Stimulated activated CD4-positive, alpha-beta T cell treated with anti-CD3 and anti-CD28 coated beads, Interleukin-1b, Interleukin-23, amount 100 ng/mL, for 4 hours (primary cell): ENCODE measurements at regions not wholly inside any gene's neighbourhood (a gene's known extent, or its start where the extent isn't known, plus 50 kb on each side); places are given as distances from the start of the nearest gene placed in this dataset.

Experiments used
- DNase-seq, 2 donors: peaks; one replicate each; pipeline ENCODE4 v3.0.0-alpha.2; 2020; ENCODE audit warnings: low read depth in 2 of 2

DNA sequence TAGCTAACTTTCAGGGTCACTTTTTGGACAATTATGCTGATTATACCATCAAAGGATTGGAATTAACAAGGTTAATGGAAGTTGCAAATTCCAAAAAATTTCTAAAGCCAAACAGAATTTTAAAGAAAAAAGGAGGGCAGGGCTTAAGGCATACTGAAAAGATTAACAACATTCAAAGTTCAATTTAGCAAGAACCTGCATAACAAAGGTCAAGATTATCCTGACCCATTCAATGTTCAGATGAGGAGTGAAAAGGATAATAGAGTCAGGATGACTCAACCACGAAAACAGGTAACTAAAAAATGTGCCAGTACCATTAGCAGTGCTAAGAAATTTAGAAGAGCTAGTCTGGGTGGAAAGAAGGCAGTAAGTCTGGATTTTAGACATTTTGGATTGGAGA lies 139.8 kb upstream of the HNMT start:
- no peak for DNase-seq

DNA sequence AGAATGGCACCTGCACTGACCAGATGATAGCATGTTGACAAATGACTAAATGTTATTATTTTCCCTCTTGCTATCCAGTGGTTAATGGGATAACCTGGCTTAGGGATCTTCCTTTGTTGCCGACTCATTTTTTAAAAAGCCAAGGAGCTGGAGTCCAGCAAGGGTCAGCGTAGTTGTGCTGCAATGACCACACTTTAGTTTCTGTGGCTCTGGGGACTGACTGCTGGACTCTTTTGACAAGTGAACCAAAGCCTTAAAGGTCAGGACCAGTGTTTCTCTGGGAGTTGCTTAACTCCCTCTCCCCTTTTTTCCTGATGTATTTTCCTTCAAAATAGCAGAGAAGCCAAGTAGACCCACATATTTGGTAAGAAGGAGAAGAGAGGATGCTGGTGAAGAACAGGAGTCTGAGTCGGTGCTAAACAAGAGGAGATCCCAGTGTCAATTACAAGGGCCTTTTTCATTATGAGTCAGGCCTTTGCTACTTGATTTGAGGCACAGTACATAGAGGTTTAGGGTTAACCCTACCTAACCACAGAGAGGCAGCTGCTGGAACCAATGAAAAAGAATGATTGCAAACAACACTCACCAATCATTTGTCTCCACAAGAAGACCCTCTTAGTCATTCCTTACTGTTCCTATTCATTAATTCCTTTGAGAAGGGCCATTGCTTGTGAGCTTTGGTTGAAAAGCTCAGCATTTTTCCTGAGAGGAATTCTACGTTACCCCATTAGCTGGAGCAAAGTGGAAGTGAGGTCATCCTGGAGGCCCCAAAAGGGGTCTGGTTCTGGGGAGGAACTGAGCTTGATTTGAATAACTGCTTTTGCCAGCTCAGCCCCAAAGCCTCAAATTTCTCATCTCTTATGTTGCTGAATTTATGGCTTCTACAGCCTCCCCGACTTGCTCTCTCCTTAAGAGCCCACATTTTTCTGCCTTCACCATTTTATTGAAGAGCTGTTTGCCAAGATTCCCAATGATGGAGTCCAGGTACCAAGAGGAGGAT lies 137.6 kb upstream of the HNMT start:
- no peak for DNase-seq

DNA sequence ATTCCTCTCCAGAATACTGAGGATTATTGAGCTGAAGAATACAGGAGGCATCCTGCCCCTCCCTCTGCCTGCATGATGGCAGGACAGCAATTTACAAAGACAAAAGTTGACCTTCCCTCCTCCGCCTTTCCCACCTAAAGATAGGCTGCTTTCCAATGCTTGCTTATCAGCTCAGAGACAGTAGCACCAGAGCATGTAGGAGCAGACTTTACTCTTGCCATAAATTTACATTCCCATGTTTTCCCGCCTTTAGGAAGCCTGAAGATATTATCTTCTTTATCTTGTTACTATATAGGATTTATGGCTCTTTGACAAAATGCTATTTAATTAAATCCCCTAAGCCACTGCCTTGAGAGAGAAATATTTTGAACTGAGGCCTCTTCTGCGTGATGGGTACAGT lies 135.6 kb upstream of the HNMT start:
- no peak for DNase-seq

DNA sequence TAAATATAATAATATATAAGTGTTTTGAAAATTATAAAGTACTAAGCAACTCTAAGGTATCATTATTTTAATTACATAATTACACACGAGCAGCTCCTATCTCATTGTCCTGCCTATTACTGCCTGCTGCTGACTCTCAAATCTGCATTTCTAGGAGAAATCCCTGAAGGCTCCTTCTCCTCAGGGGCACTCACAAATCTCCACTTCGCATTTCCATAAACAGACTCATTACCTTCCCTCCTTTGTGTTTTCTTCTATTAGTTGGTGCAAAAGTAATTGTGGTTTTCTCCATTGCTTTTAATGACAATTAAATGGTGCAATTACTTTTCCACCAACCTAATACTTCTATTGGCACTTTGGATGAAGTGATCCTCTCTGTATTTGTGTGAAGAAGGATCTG lies 135.0 kb upstream of the HNMT start:
- no peak for DNase-seq

DNA sequence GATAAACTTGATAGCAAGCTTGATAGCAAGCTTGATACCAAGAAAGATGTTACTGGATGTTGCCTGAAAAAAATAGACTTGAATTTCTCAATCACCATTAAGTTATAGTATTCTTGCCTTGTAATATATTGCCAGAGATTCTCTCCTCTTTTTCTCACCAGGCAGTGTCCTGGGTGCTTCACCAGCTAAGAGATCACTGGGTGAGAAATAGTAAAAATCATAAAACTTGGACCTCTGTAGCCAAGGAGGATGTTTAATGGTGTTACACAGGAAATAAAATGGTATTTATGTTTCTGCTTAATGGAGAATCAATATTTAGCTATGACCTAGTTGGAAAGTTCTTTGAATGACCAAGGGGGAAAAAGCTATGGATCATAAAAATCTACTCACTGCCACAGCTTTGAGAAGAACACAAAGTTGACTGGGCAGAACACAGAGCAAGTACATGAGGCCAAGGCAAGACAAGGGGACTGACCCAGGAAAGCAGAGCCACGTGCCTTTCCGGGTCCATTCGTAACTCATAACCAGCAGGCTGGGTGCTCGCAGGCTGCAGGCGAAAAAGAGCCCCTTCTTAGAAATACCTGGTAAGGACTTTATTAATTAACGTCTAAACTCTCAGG lies 129.4 kb upstream of the HNMT start:
- DNase-seq, result no peak

DNA sequence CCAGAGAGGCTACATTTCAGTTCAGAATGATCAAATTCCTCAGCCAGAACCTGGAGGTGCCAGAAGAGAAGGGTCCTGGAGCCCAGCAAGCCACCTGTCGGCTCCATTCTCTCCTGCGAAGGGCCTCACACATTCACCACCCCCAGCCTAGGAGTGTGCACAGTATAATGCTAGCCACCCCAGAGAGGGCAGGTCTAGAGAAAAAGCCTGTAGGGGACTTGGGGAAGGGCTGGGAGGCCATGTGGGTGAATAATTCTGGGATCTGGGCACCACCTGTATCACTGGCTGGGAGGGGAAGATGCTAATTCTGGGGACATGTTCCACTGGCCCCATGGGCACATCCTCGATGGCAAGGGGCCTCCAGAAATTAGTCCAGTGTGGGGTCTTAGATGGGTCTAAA lies 127.6 kb upstream of the HNMT start:
- DNase-seq, result no peak

DNA sequence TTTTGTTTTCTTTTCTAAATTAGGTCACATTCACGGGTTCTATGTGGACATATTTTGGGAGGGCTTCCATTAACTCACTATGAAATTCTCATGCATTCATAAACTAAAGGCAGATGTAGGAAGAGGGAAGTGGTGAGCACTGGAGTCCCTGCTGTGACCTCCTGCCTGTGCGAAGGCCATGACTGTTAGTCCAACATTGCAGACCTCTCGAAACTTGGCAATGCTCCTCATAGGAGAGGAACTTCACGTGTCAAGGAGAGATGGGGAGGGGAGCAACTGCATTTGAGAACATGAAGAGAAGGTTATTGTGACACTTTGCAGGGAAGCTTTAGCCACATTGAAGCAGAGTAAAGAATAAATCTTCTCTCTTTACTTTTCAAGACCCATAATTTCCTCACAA lies 126.4 kb upstream of the HNMT start:
- no peak for DNase-seq

DNA sequence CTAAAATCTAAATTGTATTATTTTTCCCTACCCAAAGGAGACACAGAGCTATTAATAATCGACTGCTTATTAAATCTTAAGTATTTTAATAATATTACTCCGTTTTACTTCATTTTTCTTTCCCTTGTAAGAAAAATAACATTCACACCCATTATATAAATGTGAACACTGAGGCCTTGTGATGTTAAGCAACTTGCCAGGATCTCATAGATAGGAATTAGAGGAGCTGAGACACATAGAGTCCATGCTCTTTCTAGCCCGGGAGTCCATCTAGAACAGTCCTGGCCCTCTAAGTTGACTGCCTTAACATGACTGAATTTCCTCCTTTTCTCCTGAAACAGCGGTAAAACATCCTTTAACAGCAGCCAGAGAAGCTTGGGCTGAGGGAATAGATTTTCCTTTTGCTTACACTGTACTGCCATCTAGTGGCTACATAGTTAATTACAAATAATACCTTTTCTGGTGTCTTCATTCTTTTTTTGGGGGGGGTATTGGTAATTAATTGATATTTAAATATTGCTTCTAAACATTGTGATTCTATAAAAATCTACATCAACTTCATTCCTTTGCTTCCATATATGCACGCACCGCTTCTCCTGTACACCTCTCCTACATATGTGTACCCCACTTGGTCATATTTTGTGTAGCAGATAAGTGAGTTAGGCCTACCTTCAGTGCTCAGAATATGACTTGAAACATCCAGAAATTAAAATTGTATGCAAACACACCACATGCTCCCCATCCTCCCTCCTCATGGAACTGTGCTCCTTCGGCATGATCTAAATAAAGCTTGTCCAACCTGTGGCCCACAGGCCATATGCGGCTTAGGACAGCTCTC lies 125.8 kb upstream of the HNMT start:
- DNase-seq, result no peak

DNA sequence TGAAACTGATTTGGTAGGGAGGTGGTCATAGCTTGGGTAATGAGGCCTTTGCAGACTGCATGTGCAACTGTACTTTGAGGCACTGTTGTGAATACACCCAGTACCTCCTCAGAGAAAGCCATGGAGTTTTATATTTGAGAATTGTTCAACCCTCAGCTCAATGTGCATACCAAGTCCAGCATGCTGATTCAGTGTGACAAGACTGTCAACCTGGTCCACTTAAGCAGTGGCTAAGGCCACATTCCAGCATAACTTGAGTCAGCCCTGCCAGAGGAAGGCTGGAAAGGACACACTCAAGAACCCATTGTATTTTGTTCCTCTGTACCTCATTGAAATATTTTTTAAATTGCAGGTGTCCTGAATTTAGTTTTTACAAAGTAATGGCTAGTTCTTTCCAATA lies 121.8 kb upstream of the HNMT start:
- no peak for DNase-seq

DNA sequence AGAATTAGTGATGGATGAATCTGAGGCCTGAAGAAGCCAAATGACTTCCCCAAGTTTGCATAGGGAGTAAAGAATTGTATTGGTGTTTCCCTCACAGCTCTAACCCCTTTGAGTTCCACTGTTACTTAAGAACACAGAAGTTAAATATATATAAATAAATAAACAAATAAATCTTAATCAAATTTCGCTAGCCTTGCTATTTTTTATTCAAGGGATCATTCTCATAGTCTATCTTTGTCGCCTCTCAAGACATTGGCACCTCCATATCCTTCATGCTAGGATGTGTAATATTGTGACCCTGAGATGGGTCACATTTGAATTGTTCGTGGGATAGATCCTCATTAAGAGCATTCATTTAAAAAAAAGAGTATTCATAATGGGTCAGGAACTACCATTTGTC lies 121.3 kb upstream of the HNMT start:
- no peak for DNase-seq

DNA sequence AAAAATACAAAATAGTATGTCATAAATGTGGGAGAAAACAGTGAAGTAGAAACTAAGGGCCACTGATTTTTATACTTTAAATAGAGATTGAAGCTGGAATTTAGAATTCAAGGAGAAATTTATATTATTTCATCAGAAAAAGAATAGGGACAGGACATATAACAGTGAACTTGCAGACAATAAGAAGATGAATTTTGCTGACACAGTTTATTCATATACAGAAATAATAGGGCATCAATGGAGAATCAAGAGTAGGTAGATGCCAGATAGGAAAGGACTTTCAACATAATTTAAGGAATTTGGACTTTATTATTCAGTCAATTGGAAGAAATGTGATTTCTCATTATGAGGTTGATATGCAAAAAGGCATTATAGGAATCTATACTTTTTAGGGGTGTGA lies 118.9 kb upstream of the HNMT start:
- DNase-seq, result no peak

DNA sequence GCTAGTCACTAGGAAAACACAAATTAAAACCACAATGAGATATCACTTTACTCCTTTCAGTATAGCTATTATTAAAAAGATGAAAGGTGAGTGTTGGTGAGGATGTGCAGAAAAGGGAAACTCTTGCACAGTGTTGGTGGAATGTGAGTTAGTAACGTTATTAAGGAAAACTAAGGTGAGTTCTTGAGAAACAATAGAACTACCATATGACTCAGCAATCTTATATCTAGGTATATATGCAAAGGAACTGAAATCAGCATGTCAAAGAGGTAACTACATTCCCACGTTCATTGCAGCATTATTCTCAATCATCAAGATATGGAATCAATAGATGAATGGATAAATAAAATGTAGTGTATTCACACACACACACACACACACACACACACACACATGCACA lies 117.3 kb upstream of the HNMT start:
- no peak for DNase-seq

DNA sequence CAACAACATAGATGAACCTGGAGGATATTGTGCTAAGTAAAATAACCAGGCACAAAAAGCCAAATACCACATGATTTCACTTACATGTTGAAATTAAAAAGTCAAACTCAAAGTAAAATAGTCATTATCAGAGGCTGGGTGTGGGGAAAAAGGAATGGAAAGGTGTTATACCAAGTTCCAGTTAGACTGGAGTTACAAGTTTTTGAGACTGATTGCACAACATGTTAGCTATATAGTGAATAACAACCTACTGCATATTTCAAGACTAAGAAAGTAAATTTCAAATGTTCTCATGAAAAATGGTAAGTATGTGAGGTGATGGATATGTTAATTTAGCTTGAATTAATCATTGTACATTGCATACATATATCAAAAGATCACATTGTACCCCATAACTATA lies 116.8 kb upstream of the HNMT start:
- DNase-seq, result no peak

DNA sequence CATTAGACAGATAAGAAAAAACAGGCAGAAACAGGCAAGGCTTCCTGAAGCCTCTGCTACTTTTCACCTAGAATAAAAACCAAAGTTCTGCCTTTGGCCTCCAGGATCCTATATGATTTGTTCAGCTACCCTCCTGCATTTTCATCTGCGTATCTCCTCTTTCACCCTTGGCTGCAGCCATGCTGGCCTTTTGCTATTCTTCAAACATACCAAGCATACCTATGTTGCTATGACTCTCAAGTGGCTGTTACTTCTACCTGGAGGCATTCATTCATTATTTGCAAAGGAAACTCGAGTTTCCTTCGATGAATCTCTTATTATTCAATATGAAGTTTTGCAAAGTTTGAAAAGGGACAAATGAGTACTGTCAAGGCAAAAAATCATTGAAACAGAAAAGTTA lies 106.4 kb upstream of the HNMT start:
- DNase-seq, result no peak

DNA sequence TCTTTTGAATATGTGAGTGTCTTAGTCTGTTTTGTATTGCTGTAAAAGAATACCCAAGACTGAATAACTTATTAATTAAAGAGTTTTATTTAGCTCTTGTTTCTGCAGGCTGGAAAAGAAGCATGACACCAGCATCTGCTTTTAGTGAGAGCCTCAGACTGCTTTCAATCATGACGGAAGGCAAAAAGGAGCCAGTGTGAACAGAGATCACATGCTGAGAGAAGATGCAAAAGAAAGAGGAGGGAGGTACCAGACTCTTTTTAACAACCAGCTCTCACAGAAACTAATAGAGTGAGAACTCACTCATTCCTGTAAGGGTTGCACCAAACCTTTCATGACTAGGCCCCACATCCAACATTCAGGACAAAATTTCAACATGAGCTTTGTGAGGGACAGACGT lies 101.6 kb upstream of the HNMT start:
- no peak for DNase-seq

DNA sequence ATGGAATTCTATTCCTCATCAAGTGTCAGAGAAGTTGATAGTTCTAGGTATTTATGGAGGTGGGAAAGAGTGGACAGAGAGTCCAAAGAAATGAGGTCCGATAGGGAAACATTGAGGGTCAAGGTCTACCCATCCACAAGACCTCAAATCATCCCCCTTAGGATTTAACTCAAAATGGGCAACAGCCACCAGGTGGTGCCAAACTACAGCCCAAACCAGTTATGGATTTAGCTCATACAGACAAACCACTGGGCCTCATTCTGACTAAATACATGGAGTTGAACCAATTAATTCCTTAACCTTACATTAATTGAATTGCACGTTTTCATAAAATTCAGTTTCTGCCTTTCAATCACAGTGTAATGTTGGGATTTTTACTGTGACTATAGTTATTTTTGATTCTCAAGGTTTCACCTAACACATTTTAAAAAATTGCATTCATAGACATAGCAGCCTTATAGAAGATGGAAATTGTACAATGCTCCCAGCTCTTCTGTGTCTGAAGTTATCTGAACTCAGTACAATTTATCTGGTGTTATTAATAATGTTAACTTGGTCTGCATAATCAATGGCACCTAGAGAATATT lies 98.2 kb upstream of the HNMT start:
- DNase-seq, result peak; percentile 7 to 29

DNA sequence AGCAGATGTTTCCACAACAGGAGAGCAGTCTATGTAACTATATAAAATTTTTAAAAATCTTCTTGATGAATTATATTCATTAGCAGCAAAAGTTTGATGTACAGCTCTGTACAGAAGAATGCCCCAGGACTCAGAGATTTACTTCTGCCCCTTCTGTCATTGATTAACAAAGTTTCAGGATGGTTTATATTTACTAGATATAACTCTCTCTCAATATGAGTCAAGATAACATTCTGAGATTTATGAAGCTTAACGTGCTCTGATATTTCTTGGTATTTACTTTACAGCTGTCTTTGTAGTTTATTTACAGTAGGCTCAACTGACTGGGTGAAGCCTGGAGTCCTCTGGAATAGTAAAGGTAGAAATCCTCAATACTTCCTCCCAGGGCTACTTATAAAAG lies 93.6 kb upstream of the HNMT start:
- no peak for DNase-seq

DNA sequence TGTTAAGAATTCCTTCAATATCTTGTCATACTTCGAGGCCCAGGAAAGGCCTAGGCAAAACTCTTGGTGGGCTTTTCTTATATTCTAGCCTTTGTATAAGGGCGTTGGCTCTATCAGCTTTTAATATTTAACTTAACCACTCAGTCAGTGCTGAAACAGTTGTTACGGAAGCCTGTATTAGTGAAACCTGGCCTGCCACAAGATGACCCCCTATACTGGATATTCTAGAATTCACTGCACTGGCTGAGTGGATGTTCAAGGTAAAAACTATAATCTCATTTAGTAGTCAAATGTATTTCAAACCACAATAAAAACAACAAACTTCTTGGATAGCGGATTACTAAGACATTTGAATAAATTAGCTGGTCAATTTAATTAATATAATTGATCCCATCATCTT lies 91.7 kb upstream of the HNMT start:
- no peak for DNase-seq

DNA sequence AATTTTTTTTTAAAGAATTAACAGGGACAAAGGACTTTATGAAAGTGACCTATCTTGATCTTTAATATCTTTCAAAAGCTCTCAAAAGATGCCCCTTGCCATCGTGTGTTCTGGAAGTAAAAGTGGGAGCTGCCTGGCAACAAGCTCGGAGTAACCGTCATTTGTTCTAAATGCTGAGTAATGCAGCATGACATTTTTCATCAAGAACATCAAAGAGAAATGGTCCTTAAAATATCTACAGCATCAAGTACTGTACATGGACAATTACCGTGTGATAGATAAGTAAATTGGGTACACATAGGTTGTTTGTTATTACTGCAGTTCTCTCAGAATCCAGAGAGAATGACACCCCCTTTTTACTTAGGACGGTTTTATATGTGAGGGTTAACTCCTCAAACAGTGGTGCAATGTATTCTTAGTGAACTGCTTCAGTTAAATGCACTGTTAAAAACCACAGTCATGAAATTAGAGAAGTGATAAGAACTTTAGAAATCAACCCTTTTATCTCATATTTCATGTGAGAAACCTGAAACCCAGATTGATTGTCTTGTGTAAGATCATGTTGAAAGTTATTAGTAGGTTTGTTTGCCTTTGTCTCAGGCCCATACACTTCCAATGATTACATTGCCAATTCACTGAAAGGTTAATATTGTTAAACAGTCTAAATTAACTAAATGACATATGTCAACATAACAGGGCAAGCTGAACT lies 90.6 kb upstream of the HNMT start:
- no peak for DNase-seq

DNA sequence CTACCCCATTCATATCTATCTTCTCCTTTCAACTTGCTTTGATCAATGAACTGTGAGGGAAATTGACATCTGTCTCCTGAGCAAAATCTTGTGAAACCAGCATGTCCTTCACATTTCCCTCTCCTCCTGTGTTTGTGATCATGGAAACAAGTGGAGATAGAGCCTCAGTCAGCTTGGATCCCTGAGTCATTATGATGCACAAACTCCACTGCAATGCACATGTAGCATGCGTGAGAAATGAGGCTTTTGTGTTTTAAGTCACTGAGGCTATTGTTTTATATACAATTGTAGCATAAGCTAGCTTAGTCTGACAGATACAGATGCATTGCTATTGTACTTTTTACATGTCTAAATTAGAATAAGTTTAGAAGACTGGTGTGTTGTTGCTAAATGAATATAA lies 85.2 kb upstream of the HNMT start:
- no peak for DNase-seq

DNA sequence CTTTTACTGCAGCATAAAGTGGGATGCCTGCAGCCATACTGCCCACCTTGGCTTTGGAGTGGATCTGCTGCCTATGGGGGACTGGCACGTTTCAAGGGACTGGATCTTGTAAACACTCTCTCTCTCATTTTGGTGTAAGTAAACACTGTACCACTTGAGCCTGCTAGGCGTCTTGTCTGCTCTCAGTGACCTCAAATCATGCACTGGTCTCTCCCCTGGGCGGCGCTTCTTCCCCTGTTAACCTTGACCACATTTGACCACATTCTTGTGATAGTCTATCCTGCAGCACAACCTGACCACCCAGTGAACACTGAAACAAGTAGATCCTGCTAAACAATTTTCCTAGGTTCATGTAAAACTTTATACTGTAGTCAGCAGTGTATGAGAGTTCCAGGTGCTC lies 82.6 kb upstream of the HNMT start:
- no peak for DNase-seq
